Uterus (tissue), 2 donors: ENCODE measurements at regions not wholly inside any gene's neighbourhood (a gene's known extent, or its start where the extent isn't known, plus 50 kb on each side); places are given as distances from the start of the nearest gene placed in this dataset.

Experiments used
- POLR2A ChIP-seq, 2 donors: fragments of 450-650 bp; IDR thresholded peaks; one replicate each; pipeline ENCODE4 v1.6.1; 2016; ENCODE audit warnings: antibody characterized with exemption in 2 of 2, mild to moderate bottlenecking in 1 of 2, moderate library complexity in 1 of 2
- TF ChIP-seq, protein P1 (sequence below), 4 experiments: fragments of 200-600 bp in 2 of 4; fragments of 450-650 bp in 2 of 4; sonication (generic) in 2 of 4; IDR thresholded peaks; one replicate each; pipeline ENCODE4 v1.5.1; 2016 to 2019; ENCODE audit warnings: antibody characterized with exemption in 4 of 4, mild to moderate bottlenecking in 2 of 4, moderate library complexity in 1 of 4

DNA sequence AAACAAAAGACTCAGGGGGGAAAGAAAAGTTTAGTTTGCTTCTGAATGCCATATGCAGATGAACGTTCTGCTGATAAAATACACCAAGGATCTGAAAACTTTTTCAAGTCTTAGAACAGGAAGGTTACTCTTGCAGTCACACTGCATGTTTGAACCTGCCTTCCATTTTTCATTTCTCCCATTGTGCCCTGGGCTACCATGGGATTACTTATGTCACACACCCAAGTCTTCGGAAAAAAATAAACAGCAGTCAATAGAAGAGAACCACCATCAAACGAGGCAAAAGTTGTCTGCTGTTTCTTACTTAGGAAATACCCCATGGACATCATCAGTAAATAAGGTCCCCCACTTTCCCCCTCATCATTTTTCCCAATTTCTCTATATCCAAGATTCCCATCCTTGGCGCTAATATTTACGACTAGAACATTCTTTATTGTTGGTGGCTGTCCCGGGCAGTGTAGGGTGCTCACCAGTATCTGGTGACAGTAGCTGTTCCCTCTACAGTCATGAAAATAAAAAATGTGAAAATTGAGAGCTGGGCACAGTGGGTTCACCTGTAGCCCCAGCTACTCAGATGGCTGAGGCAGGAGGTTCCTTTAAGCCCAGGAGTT, 202.5 kb downstream of the BCAS1 start:
- no peak for TF ChIP-seq POLR2A (IDR thresholded peaks at IDR 0.05)
- TF ChIP-seq, protein P1, sequence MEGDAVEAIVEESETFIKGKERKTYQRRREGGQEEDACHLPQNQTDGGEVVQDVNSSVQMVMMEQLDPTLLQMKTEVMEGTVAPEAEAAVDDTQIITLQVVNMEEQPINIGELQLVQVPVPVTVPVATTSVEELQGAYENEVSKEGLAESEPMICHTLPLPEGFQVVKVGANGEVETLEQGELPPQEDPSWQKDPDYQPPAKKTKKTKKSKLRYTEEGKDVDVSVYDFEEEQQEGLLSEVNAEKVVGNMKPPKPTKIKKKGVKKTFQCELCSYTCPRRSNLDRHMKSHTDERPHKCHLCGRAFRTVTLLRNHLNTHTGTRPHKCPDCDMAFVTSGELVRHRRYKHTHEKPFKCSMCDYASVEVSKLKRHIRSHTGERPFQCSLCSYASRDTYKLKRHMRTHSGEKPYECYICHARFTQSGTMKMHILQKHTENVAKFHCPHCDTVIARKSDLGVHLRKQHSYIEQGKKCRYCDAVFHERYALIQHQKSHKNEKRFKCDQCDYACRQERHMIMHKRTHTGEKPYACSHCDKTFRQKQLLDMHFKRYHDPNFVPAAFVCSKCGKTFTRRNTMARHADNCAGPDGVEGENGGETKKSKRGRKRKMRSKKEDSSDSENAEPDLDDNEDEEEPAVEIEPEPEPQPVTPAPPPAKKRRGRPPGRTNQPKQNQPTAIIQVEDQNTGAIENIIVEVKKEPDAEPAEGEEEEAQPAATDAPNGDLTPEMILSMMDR (IDR thresholded peaks at IDR 0.05), result no peak
